Testis (tissue), 2 donors: ENCODE measurements at regions not wholly inside any gene's neighbourhood (a gene's known extent, or its start where the extent isn't known, plus 50 kb on each side); places are given as distances from the start of the nearest gene placed in this dataset.
"Not testable (repeated sequence)": the region's sequence is repeated elsewhere in the genome, so short reads cannot be mapped to it uniquely, and the experiment has no call there.

Source experiments
- DNase-seq: peaks from one replicate; pipeline ENCODE4 v3.0.0-alpha.2; 2019
- H3K27ac ChIP-seq, 2 donors: fragments of 200-600 bp; sonication (generic); one replicate each; pipeline ENCODE4 v1.5.1; 2019
- H3K27me3 ChIP-seq: fragments of 200-600 bp; sonication (generic); one replicate; pipeline ENCODE4 v1.5.1; 2019
- H3K36me3 ChIP-seq: fragments of 200-600 bp; sonication (generic); one replicate; pipeline ENCODE4 v1.5.1; 2017; ENCODE audit warnings: low read depth; ENCODE audit errors: missing control alignments
- H3K4me1 ChIP-seq: fragments of 200-600 bp; sonication (generic); one replicate; pipeline ENCODE4 v1.5.1; 2019
- H3K4me3 ChIP-seq, 2 donors: fragments of 200-600 bp; sonication (generic); one replicate each; pipeline ENCODE4 v1.5.1; 2017 to 2019
- H3K9me3 ChIP-seq: fragments of 200-600 bp; sonication (generic); one replicate; pipeline ENCODE4 v1.5.1; 2017
- POLR2A ChIP-seq: fragments of 450-650 bp; IDR thresholded peaks from one replicate; pipeline ENCODE4 v1.6.1; 2017; ENCODE audit warnings: antibody characterized with exemption, mild to moderate bottlenecking, moderate library complexity
- WGBS, 2 donors: methylation state at CpG; one replicate each; pipeline ENCODE4 v1.1.5; 2018; 5-methylcytosine and 5-hydroxymethylcytosine counted together
- intact Hi-C: fragments of 100-400 bp; cut with DNase I; formaldehyde crosslinking; loops from one replicate; pipeline ENCODE4 v1.15.1; 2023; ENCODE audit warnings: low total_unique reads
- TF ChIP-seq, protein P1 (sequence below), 3 experiments: fragments of 450-650 bp in 2 of 3; fragments of 200-600 bp in 1 of 3; sonication (generic) in 1 of 3; IDR thresholded peaks; one replicate each; pipeline ENCODE4 v1.5.1; 2016 to 2019; ENCODE audit warnings: antibody characterized with exemption in 3 of 3, mild to moderate bottlenecking in 2 of 3, moderate library complexity in 1 of 3

GRCh38 chr14:40955131-40955505 lies 651.6 kb upstream of the LRFN5 start:
- TF ChIP-seq, protein P1, sequence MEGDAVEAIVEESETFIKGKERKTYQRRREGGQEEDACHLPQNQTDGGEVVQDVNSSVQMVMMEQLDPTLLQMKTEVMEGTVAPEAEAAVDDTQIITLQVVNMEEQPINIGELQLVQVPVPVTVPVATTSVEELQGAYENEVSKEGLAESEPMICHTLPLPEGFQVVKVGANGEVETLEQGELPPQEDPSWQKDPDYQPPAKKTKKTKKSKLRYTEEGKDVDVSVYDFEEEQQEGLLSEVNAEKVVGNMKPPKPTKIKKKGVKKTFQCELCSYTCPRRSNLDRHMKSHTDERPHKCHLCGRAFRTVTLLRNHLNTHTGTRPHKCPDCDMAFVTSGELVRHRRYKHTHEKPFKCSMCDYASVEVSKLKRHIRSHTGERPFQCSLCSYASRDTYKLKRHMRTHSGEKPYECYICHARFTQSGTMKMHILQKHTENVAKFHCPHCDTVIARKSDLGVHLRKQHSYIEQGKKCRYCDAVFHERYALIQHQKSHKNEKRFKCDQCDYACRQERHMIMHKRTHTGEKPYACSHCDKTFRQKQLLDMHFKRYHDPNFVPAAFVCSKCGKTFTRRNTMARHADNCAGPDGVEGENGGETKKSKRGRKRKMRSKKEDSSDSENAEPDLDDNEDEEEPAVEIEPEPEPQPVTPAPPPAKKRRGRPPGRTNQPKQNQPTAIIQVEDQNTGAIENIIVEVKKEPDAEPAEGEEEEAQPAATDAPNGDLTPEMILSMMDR (IDR thresholded peaks at IDR 0.05): no peak
- TF ChIP-seq POLR2A: no peak
- DNase-seq: no peak
- WGBS, 2 donors: 42 to 62% methylated on average over 2 of the region's 2 CpGs
- Histone ChIP-seq H3K4me3 (no peak overlapping the region), H3K27ac (no peak overlapping the region), H3K27me3 (no peaks in the 10 kb centered on the region), H3K4me1 (no peaks in the 10 kb centered on the region), H3K9me3 (no peaks in the 10 kb centered on the region), H3K36me3 (no peaks in the 10 kb centered on the region)
- intact Hi-C loops: no loop called here

- H3K27me3 ChIP-seq, H3K4me1 ChIP-seq, H3K4me3 ChIP-seq, H3K9me3 ChIP-seq, intact Hi-C loops, DNase-seq, H3K27ac ChIP-seq, H3K36me3 ChIP-seq: not testable (repeated sequence)
- whole genome bisulfite sequencing, 2 donors: 76 to 88% methylated on average over 7 to 34 of the region's 34 CpGs
Measured at GRCh38 chr14:40954448-40955130, 652.1 kb upstream of the LRFN5 start.

- Histone ChIP-seq H3K4me3 (no peak overlapping the region), H3K9me3 (no peaks in the 10 kb centered on the region), H3K27me3 (no peaks in the 10 kb centered on the region), H3K27ac (no peak overlapping the region), H3K4me1 (no peaks in the 10 kb centered on the region), H3K36me3 (no peaks in the 10 kb centered on the region)
- TF ChIP-seq POLR2A: no peak
- TF ChIP-seq, protein P1 (IDR thresholded peaks at IDR 0.05): no peak
- DNase-seq: no peak
- 64 to 74% methylated on average over 3 of the region's 3 CpGs for WGBS, 2 donors
- intact Hi-C loops: no loop called here
Measured at GRCh38 chr14:40944521-40944920, 662.2 kb upstream of the LRFN5 start.

- DNase-seq: no peak
- 87 to 96% methylated on average over 1 of the region's 1 CpG for WGBS, 2 donors
- Histone ChIP-seq H3K36me3 (no peaks in the 10 kb centered on the region), H3K27me3 (no peaks in the 10 kb centered on the region), H3K4me1 (no peaks in the 10 kb centered on the region), H3K27ac (no peak overlapping the region), H3K4me3 (no peak overlapping the region), H3K9me3 (no peaks in the 10 kb centered on the region)
- TF ChIP-seq POLR2A: no peak
- TF ChIP-seq, protein P1 (IDR thresholded peaks at IDR 0.05): no peak
- intact Hi-C loops: no loop called here
Measured at GRCh38 chr14:40936861-40937260, 669.8 kb upstream of the LRFN5 start.

GRCh38 chr14:40920380-40920779 lies 686.3 kb upstream of the LRFN5 start:
- Histone ChIP-seq H3K4me3 (no peak overlapping the region), H3K4me1 (no peaks in the 10 kb centered on the region), H3K36me3 (no peaks in the 10 kb centered on the region), H3K27me3 (no peaks in the 10 kb centered on the region), H3K27ac (no peak overlapping the region), H3K9me3 (no peaks in the 10 kb centered on the region)
- intact Hi-C loops: no loop called here
- DNase-seq: no peak
- TF ChIP-seq POLR2A: no peak
- TF ChIP-seq, protein P1 (IDR thresholded peaks at IDR 0.05): no peak
